HG03432 (cell line): ENCODE measurements at regions not wholly inside any gene's neighbourhood (a gene's known extent, or its start where the extent isn't known, plus 50 kb on each side); places are given as distances from the start of the nearest gene placed in this dataset.

Experiments
- ATAC-seq: cut with Tn5 transposase; IDR thresholded peaks from one replicate; pipeline ENCODE4 v1.9.1; 2021; ENCODE audit warnings: mild to moderate bottlenecking, moderate library complexity; ENCODE audit not compliant: unreplicated experiment

DNA sequence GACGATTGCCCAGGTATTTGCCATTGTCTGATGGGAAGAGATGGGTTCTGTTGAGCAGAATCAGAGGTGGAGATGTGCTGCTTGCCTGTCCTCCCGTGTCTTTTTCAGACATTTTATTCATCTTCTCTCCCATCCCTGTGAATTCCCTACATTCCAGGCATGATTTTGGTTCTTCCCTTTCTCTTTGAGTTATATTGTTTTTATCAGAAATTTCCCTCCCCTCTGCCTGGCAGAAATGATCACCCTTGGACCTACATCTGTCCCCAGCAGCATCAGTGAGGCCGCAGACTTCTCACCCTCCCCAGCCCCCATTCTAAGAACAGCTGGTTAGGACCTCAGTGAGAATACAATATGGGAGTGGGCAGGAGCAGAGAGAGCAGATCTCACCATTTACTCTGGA, 640.2 kb downstream of the CCDC171 start:
- ATAC-seq = no peak

DNA sequence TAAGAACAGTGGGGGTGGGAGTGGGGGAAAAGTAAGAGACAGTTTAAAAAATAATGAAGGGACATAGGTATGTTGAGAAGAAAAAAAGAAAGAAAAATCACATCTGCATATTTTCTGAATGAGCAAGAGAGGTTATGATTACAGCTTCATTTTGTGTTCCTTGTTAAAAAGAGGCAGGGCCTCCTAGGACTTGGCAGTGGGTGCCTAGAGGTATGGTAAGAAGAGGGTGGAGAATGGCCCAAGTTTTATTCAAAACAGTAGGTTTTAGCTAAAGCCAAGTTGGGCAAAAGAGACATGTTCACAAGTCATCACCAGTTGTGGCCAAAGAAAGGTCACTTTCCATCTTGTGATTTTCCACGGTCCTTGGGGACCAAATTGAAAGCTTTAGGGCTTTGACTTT, 643.4 kb downstream of the CCDC171 start:
- no peak for ATAC-seq

DNA sequence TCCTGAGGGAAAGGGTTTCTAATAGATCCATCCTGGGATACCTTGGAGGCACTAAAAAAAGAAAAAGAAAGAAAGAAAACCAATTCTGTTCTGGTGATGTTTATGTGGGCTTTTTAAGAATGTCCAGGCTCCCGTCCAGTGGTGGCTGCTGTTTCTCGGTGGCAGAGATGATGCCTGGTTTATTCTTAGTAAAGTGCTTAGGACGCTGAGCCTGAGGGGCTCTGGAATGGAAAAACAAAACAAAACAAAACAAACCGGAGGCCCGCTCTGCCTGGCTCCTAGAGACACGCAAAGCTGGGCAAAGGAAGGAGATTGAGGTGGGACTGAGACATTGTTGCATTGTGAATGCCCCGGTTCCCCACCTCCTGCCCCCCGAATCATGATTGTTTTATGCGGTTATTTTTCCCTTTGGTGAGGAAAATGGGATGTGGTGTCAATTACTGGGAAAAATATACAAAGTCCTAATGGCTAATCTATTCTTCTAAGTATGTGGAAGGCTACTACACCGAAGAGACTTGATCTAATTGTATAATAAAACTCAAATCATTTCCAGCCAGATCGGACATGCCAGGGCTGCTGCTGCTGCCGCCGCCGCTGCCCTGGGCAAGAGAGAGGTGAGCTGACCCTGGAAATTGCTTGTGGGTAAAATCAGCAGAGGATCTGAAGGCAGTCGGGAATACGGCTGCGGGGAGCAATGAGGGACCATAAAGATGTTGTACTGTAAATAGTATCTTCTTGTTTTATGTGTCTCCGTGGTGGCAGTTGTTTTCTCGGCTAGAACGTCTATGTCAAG, 644.9 kb downstream of the CCDC171 start:
- ATAC-seq = no peak

DNA sequence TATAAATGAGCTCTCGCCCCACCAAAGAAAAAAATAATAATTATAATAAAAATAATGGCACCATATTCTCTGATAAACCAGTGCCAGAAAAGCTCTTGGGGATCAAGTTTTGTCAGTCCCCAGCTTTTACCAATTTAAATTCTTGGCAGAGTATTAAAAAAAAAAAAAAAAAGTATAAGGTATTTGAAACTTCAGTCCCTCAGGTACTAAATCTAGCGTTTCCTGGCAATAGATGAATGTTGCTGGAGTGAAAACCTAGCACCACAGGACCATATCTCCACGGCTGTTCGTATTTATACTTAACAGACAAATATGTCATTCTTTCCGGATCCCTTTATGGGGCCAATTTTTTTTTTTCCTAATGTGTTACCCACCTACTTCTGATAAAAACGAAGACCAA, 646.2 kb downstream of the CCDC171 start:
- ATAC-seq = no peak

DNA sequence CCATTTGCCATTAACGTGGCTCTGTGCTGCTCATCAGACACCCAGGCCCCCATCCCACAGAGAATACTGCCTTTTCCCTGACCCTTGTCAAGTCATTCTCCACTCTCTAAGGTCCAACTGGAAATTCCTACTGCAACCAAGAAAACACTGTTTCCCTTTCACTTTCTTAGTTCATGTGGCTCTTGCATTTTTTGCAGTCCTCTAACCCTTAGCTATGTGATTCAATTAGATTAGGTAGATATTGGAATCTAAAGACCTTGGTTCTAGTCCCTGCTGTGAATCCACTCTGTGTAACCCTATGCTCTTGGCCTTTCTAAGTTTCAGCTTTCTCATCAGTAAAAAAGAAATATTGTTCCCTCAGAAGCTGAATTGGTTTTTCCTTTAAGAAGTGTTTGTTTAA, 649.4 kb downstream of the CCDC171 start:
- no peak for ATAC-seq

DNA sequence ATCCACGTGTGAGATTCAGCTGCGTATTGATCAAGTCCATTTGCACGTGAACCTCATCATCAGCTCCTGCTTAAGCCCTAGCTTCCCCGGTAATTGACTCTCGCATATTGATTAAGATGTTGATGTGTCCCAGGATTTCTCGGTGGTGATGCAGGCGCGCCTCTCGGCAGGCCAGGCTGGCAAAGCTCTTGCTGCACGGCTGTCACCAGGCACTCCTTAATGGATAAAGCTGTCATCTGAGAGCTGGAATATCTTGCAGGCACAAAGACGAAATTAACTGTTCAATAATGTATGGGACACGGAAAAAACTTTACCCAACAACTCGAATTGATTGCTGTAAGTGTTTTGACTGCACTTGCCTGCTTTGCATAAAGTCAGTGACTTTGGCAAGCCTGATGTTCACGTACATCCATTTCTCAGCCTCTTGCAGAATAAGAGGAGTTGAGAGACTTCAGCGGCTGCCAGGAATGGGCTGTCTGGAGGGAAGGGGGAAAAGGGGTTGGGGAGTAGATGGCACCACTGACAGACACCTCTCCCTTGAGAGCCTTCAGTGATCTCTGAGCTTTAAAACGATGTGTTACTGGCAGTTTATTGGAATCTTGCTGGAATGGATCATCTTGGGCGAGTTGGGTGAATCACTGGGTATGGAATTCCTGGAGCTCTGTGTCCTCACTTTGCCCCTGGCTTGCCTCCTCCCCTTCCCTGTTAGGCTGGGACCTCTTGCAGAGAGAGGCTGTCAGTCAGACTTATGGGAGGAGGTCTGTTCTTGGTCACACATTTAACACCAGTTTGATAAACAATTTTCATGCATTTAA, 650.3 kb downstream of the CCDC171 start:
- ATAC-seq = no peak

DNA sequence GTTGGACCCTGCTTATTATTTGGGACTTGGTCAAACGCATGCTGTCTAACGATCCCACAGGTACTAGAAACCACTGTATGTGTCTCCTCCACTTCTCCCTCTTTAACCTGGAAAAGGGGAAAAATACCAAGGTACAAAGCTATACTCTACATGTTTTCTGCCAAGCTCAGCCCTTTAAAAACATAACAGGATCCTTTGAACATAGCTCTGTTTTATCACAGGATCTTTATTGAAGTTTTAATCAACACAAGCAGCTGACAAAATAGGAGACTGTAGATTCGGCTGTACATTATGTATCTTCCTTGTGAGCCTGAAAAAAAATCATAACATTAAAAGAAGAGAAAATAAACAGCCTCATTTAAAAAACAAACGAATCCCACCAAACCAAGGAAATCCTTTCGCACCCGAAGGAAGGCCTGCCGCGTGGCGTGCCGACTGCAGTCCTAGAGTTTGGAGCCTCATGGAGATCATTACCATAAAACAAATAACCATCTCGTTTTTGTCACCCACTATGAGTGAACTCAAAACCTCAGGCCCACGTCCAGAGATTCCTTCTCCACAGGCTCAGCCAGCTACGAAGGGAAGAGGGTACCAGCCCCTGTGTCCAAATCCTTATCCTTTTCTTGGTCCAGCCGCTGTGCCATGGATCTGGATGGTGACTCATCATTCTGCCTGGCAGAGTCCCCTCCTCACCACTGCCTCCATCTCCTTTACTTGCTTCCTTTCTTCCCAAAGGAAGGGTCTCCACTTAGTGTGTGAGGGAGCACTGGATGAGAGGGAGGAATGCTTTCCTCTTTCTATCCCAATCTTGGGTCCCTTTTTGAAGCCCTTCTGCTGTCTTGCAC, 651.1 kb downstream of the CCDC171 start:
- no peak for ATAC-seq

DNA sequence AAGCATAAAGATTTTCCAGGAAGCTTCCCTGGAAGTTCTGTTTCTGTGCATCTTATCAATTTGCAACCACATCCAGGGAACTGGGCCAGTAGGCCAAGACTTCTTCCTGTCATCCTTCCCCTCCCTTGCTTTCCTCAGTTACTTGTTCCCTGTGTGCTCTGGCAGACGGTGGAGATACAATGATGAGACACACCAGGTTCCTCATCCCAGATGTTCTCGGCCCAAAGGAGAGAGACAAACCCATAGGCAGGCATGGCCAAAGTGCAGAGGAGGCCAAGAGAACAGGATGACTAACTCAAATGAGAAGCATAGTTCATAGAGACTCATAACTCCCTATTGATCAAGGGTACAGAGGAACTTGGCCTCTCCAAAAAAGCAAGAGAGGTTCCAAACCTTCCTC, 652.6 kb downstream of the CCDC171 start:
- ATAC-seq = no peak

DNA sequence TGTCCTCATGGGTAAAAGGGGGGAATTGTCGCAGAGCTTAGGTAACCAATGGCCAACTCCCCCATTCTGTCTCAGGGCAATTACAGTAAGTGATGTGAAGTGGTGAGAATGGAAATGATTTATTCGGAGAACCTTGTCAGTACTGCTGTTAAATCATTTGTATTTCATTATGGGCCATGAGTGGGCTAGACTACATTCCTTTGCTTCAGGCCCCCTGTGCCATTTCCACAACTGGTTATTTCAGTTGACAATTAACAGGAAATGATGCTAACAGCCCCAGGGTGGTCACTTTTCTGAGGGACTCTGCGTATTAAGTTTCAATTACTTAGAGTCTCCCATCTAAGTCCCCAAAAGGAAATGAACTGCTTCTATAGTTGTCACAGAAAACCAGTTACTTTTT, 653.7 kb downstream of the CCDC171 start:
- no peak for ATAC-seq

DNA sequence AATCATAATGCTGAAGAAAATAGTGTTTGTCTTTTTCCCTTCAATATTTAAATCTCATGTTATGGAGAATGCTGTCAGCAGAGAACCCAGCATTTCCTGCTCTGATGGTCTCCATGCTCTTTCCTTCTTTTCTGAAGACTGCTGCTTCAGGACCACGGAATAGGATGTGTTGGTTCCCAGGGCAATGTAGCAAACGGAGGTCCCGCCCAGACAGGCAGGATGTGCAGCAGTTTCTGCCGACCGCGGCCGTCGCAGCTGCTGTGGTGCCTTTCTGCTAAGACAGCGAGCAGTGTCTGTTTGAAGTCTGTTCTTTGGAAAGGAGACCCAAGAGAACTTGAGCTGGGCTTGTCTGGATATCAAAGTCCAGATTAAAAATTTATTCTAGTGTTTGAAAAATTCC, 654.3 kb downstream of the CCDC171 start:
- peak; percentile 85 for ATAC-seq

DNA sequence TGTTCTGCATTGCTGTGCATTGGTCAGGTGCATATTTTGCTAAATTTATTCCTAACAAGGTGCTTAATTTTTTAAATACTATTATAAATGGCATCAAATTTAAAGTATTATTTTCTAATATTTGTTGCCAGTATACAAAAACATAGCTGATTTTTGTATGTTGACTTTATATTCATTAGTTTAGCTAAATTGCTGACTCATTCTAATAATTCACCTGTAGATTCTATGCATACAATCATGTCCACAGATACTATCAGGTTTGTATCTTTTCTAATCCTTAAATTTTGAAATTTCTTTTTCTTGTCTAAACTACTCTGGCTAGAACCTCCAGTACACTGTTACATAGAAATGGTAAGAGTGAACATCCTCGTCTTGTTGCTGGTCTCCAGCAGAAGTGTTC, 657.6 kb downstream of the CCDC171 start:
- ATAC-seq = no peak

DNA sequence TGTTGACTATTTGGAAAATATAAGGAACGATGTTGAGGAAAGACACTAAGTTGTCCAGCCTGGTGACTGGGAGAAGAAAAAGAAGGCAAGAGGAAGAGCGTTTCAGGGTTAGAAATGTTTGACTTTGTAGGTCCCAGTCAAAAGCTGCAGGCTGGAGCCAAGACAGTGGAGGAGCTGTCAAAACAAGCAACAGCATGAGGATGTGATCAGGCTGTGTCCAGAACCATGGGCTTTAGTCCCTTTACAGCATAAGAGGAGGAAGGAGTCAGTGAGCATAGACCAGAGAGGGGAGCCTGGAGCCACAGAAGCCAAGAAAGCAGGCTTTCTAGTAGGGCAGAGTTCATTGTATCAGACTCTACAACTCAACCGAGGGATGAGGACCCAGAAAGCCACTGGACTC, 658.5 kb downstream of the BNC2 start:
- no peak for ATAC-seq

DNA sequence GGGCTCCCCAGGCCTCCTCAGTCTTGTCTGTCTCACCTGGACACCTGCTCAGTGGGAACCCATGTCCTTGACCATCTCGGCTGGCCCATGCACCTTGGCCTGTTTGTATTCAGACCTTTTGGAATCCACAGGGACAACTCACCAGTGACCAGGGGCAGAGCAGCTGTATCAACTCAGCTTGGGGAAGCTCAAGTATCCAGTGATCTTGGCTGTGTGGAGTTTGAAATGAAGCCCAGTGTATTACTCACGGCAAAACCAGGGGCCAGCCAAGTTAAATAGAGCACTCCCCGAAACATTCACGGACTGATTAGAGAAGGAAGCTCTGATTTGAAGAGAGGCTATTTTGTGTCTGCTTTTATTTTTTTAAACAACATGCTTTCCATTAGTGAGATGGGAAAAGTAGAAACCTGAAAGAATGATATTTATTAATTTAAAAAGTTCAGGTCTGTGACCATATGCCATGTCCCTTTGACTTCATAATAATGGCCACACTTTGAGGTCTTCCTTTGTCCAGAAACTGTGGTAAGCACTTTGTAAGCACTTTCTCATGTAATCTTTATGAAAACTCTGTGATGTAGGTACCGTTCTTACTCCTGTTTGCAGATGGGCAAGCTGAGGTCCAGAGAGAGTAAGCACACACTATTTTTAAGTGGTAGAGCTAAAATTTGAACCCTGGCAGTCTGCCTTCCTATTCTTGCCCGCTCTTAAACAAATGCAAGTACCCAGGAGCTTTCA, 656.5 kb downstream of the BNC2 start:
- no peak for ATAC-seq

DNA sequence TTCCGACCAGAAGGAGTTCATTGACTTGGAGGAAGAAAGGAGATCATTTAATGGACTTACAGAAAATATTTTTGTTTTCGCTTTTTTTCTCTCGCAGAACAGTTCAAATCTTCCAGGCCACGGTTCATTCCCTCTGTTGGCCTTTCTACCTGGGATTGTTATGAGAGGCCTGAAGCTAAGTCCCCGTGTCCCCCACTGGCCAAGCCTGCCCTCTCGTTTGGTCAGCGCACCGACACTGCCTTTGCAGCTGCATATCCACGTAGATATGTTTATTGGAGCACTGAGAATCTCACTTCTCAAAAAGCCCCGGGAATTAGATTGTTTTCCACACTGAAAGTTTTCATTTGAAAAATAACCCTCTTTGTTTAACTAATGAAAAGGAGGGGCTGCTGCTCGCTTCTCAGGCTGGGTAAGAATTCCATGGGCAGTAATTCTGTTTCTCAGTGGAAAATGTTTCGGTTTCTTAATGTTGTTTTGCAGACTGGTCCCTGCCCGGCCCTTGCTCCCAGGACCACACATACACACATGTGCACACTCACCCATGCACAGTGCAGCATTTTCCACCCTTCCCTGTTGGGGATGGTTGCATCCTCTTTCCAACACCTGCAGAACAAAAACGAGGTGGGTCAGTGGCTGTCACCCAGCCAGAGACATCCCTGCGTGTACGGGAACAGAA, 655.7 kb downstream of the BNC2 start:
- ATAC-seq = no peak

DNA sequence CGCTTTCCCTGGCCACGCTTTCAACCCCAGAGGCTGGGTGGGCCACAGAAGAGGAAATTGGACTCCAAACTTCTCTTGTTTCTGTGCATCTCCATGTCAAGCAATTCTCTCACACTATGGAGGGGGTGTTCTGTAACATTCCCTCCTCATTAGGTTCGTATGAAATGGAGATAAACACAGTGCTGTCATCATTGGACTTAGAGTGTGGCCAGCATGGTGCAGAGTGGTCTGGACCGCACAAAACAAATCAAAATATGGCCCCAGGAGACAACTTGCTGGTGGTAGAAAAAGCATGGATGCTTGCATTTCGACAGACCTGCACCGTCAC, 655.2 kb downstream of the BNC2 start:
- no peak for ATAC-seq

DNA sequence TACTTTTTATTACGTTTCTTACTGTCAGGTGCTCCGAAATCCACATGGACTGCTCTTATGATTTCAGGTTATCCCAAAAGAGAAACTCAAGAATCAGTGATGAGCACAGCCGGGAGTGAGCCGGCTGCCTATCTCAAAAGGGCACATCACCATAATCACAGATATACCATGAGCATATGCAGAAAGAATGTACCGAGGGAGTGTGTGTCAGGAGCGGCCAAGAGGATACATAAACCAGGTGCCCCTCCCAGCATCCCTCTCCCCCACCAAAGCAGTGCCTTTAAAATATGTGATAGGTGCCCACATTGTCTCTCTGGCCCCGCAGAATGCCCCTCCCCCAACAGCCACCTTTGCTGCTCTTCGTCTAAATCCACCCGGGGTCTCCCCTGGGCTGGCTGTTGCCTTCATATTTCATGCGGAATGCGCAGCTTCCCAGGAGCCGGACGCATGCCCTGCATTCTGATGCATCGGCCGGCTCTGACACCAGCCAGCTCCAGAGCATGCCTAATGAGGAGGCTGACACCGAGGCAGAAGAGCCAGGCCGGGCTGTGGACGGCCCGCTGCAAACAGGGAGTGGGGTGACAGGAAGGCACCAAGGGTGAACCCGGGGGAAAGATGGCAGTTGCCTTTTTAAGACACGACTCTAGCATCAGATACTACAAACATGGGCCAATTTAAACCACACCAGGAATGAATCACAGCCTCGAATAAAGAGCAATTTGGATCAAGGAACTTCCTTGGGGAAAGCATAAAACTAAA, 652.3 kb downstream of the BNC2 start:
- no peak for ATAC-seq

DNA sequence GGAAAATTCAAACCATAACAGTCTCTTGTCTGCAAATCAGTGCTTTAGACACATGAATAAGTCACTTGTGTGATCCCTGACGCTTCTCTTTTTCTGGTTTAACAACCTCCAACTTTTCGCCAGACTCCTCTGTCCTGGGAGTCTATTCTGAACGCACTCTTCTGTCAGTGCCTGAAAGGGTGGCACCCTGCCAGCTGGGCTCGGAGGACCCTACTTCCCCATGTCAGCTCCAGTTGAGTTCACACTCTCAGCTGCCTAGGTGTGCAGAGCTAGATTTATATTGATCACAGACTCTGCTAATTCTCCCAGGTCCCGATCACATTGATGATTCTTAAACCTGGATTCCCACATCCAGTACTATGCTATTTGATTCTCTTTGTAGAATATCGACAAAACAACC, 649.1 kb downstream of the BNC2 start:
- peak; percentile 53 for ATAC-seq

DNA sequence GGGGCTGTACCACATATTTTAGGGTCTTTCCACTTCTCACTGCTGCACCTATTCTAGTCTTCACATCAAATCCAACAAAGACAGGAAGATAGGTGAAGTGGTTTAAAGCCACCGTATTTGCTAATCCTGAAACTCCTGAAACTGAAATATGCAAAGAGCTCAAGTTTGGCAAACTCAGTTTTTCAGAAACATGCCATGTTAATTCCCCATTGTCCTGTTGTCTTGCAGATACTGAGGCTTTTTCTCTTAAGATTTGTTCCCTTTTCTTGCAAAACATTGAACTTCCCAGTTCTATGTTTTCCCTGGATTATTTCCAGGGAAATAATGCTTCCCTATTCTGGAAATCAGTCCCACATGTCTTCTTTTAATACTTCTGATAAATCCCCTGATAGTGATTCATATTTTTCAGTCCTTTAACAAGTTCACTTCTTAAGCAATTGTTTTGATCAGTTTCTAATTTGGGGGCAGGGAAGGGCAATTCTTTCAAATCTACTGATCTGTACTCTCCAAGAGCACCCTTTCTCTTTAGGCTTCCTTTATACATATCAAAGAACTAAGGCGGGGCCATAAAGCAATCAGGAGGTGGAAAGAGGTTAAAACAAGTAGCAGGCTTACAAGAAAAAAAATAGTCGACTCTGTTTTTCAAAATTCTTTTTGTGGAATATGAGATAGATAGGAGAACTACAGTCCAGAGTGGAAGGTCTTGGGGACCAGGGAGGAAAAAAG, 648.5 kb downstream of the BNC2 start:
- ATAC-seq = peak; percentile 84
